T-helper 2 cell treated with Interferon-gamma antibody and Interleukin-4, amounts not matched to agents 100 ng/mL and 5 ng/mL, for 36 hours (primary cell): ENCODE measurements at regions not wholly inside any gene's neighbourhood (a gene's known extent, or its start where the extent isn't known, plus 50 kb on each side); places are given as distances from the start of the nearest gene placed in this dataset.

ENCODE experiments used
- intact Hi-C: fragments of 100-400 bp; cut with micrococcal nuclease; formaldehyde crosslinking; loops from one replicate; pipeline ENCODE4 v1.15.1; 2023

GRCh38 chr12:111025792-111026430 is 105.5 kb upstream of the MYL2 start:
- intact Hi-C loops: loop anchor here (10.0 kb wide), 1 partner anchor 149 kb away; no protein-coding TSS in a partner anchor

DNA sequence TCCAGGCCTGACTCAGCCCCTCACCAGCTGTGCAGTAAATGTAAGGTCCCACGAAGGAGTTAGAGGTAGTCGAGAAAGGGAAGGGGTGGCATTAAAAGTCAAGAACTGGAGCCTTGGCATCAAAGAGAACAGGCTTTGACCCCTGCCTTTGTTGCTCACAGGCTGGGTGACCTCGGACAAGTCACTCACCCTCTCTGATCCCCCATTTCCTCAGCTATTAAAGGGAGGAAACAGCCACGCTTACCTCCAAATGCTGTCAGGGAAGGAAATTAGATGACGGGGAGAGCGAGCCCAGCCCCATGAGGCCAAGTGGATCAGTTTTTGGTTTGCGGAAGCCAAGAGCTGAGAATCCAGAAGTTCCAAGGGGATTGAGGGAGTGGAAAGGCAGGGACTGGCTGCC is 104.9 kb upstream of the MYL2 start:
- intact Hi-C loops: loop anchor here (10.0 kb wide), 1 partner anchor 150 kb away; no protein-coding TSS in a partner anchor

GRCh38 chr12:111024205-111024801 is 103.9 kb upstream of the MYL2 start:
- intact Hi-C loops: loop anchor here (10.0 kb wide), 1 partner anchor 150 kb away; no protein-coding TSS in a partner anchor

DNA sequence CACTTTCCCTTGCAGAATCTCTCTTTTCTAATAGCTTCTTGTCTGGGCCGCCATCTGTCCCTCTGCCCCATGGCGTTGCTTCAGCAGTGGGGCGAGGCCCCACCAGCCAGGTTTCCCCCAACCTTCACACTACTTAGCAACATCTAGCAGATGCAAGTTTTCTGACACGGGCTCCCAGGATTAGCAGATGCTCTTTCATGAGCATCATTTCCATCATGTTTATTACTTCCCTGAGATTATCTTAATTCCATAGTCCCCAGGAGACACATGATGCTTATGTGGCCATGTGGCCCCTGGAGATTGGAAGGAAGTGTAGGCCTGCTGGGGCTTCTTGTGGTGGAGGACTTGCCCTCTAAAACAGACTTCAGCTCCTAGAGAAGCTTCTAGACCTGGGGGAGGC is 102.0 kb upstream of the MYL2 start:
- intact Hi-C loops: loop anchor here (10.0 kb wide), 1 partner anchor 152 kb away; no protein-coding TSS in a partner anchor

DNA sequence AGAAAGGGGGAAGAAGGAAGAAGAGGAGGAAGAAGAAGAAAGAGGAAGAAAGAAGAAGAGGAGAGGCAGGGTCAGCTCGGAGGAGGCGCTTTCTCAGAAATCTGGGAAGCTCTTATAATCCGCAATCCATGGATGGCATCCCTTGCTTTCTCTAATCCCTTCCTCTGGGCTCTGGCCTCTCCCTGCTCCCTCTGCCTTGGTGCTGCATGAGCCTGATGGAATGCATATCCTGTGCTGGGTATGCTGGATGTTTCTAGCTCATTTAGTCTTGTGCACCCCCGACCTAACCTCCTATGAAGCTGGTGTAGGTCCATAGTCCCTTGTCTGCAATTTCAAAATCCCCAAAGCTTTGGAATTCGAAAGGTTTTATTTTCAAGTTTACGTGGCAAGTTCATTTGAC is 94.2 kb upstream of the MYL2 start:
- intact Hi-C loops: no loop called here

DNA sequence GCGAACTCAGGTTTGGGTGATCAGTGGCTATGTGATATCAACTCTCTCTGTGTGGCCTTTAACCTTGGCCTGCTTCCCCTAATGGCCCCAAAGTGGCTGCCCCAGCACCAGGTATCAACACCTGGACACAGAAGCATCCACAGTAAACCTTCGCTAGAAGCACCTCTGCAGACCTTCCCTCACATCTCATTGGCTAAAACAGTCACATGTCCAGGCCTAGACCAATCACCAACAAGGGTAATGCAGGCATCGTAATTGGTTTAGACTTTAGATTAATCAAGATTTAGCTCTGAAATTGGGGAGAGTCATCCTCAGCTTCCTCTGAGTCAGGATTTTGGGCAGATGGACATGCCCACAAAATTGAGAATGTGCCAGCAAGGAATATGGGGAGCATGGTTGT is 92.5 kb upstream of the MYL2 start:
- intact Hi-C loops: no loop called here

GRCh38 chr12:111011999-111012600 is 91.7 kb upstream of the MYL2 start:
- intact Hi-C loops: no loop called here

DNA sequence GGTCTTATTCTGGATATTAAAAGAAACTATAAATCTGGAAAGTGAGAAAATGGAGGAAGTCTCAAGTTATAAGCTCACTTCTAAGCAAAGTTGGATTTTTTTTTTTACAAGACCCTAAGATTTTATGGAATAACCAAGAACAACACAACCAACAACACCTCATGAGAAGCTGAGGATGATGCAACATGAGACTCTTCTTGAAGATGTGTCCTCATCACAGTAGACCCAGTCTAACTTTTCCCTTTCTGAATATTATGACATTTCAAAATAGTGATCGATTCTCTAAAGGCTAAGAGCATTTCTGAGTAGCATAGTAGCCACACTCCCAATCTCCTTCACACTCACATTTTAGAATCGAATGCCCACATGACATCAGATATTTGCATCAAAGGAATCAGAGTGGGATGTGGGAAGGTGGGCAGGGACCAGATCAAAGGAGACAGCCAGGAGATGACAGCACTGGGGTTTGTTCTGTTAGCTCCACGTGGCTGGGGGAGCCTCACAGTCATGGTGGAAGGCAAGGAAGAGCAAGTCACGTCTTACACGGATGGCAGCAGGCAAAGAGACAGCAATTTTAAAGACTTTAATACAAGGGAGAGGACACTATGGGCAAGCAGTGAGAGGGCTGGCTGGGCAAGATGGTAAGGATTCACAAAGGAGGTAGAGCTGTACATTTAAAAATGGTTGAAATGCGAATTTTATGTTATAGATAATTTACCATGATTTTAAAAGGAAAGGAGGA is 90.7 kb upstream of the MYL2 start:
- intact Hi-C loops: no loop called here

GRCh38 chr12:111010061-111010460 is 89.7 kb upstream of the MYL2 start:
- intact Hi-C loops: no loop called here

DNA sequence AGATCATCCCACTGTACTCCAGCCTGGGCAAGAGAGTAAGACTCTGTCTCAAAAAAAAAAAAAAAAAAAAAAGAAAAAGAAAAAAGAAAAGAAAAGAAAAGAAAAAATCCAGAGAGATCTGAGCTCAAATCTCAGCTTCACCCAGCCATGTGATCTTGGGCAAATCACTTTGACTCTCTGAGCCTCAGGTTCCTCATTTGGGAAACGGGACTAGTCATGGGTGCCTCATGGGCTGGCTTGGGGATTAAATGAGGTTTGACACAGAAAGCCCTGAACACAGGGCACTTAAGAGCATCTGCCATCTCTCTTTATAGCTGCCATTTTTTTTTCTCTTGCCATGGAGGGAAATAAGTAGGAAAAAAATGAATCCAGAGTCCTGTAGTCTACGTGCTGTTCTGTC is 86.2 kb upstream of the MYL2 start:
- intact Hi-C loops: no loop called here

DNA sequence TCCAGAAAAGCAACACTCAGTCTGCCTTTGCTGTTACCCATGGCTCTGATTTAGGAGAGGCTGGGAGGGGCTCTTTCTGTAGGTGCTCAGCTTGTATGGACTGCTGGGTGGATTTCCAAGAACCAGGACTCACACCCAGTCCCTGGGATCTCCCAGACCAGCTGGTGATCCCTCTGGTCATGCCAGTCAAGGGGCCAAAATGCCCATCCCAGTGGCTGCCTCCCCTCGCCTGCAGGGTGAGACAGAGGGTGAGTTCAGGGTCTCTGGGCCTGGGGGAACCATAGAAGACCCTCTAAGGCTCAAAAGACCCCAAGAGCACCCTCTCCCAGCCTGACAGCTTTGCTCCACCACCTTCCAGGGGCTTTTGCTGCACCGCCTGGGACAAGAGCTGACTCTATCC is 78.6 kb upstream of the MYL2 start:
- intact Hi-C loops: no loop called here

DNA sequence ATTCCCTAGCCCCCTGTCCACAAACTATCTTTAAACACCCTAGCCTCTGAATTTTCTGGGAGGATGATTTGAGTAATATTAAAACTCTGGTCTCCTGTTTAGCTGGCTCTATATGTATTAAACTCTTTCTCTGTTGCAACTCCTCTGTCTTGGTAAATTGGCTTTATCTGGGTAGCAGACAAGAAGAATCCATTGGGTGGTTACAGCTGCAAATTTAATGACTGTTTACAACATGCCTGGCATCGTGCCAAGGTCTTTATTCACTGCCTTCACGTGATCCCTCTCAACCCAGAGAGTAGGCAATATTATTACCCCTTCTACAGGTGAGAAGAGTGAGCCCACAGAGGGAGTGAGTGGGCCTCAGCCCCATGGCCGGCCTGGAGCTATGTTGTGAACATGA is 77.8 kb upstream of the MYL2 start:
- intact Hi-C loops: no loop called here

DNA sequence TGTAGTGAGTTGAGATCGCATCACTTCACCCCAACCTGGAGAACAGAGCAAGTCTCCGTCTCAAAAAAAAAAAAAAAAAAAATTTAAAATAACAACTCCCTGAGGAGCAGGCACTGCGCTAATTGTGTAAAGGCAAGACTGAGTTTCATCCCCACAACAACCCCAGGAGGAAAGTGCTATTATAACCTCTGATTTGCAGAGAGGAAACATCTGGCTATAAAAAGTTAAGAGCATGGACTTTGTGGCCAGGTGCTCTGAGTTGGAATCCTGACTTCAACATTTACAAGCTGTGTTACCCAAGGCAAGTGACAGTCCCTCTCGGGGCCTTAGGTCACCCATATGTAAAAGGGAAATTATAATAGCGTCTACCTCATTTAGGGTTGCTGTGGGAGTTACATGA is 76.0 kb upstream of the MYL2 start:
- intact Hi-C loops: no loop called here

- intact Hi-C loops: no loop called here
Measured at GRCh38 chr12:110995615-110996014, 75.2 kb upstream of the MYL2 start.

GRCh38 chr12:110995016-110995415 is 74.6 kb upstream of the MYL2 start:
- intact Hi-C loops: no loop called here

GRCh38 chr12:110993434-110993833 is 73.1 kb upstream of the MYL2 start:
- intact Hi-C loops: no loop called here

GRCh38 chr12:110992909-110993308 is 72.5 kb upstream of the MYL2 start:
- intact Hi-C loops: no loop called here

DNA sequence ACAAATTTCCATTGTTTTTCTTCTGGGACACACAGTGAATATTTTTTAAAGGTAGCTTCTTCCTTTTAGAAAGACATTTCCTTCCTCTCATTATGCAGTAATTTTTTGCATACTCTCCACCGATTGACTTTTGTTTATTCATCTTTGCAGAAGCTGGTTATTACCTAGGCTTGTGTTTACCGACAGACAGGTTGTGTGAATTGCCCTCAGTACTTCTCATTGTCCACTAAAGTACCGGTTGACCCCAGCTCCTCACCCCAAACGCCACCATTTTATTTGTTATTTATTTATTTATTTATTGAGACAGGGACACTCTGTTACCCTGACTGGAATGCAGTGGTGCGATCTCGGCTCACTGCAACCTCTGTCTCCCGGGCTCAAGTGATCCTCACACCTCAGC is 63.4 kb upstream of the MYL2 start:
- intact Hi-C loops: no loop called here

- intact Hi-C loops: no loop called here
Measured at GRCh38 chr12:110972866-110973265, 52.5 kb upstream of the MYL2 start.

GRCh38 chr12:110971936-110972335 is 51.6 kb upstream of the MYL2 start:
- intact Hi-C loops: no loop called here

GRCh38 chr12:110971189-110971920 is 51.0 kb upstream of the MYL2 start:
- intact Hi-C loops: no loop called here
